NCI-H2107 (cell line): ENCODE measurements at regions not wholly inside any gene's neighbourhood (a gene's known extent, or its start where the extent isn't known, plus 50 kb on each side); places are given as distances from the start of the nearest gene placed in this dataset.

Source experiments
- DNase-seq: peaks from one replicate; lab custom pipeline; 2025; lab: John Stamatoyannopoulos, UW

GRCh38 chr3:144229953-144230352 is 258.3 kb downstream of the DIPK2A start:
- DNase-seq = no peak

- no peak for DNase-seq
These were observed 263.9 kb downstream of the DIPK2A start for GRCh38 chr3:144235489-144235888.

GRCh38 chr3:144237351-144237750 is 265.7 kb downstream of the DIPK2A start:
- no peak for DNase-seq

- no peak for DNase-seq
These were observed 269.8 kb downstream of the DIPK2A start for GRCh38 chr3:144241404-144241803.

GRCh38 chr3:144242747-144243146 is 271.1 kb downstream of the DIPK2A start:
- DNase-seq = no peak

GRCh38 chr3:144244662-144245061 is 273.0 kb downstream of the DIPK2A start:
- no peak for DNase-seq

GRCh38 chr3:144252896-144253295 is 281.3 kb downstream of the DIPK2A start:
- no peak for DNase-seq

- DNase-seq = no peak
These were observed 285.8 kb downstream of the DIPK2A start for GRCh38 chr3:144257381-144257780.

- DNase-seq = no peak
These were observed 287.6 kb downstream of the DIPK2A start for GRCh38 chr3:144259267-144259666.

GRCh38 chr3:144263706-144264105 is 292.1 kb downstream of the DIPK2A start:
- no peak for DNase-seq

- DNase-seq = no peak
These were observed 292.7 kb downstream of the DIPK2A start for GRCh38 chr3:144264350-144264749.

- DNase-seq = no peak
These were observed 293.2 kb downstream of the DIPK2A start for GRCh38 chr3:144264794-144265193.

- no peak for DNase-seq
These were observed 294.0 kb downstream of the DIPK2A start for GRCh38 chr3:144265542-144266100.

GRCh38 chr3:144270100-144270499 is 298.5 kb downstream of the DIPK2A start:
- no peak for DNase-seq

GRCh38 chr3:144272680-144273079 is 301.1 kb downstream of the DIPK2A start:
- DNase-seq = peak; percentile 29

- DNase-seq = no peak
These were observed 302.0 kb downstream of the DIPK2A start for GRCh38 chr3:144273601-144274000.

GRCh38 chr3:144275005-144275404 is 303.4 kb downstream of the DIPK2A start:
- DNase-seq = no peak

GRCh38 chr3:144282313-144282712 is 310.7 kb downstream of the DIPK2A start:
- DNase-seq = no peak

GRCh38 chr3:144286235-144286910 is 314.8 kb downstream of the DIPK2A start:
- no peak for DNase-seq

- no peak for DNase-seq
These were observed 315.4 kb downstream of the DIPK2A start for GRCh38 chr3:144287001-144287400.

GRCh38 chr3:144289057-144289456 is 317.4 kb downstream of the DIPK2A start:
- DNase-seq = no peak

- no peak for DNase-seq
These were observed 323.3 kb downstream of the DIPK2A start for GRCh38 chr3:144294659-144295538.

- DNase-seq = no peak
These were observed 324.0 kb downstream of the DIPK2A start for GRCh38 chr3:144295613-144296012.
